Stomach (tissue), 8 donors: ENCODE measurements at regions not wholly inside any gene's neighbourhood (a gene's known extent, or its start where the extent isn't known, plus 50 kb on each side); places are given as distances from the start of the nearest gene placed in this dataset.
"Not testable (repeated sequence)": the region's sequence is repeated elsewhere in the genome, so short reads cannot be mapped to it uniquely, and the experiment has no call there.

Experiments used
- DNase-seq, 2 donors: peaks; one replicate each; pipeline versions ENCODE4 v3.0.0 to v3.0.0-alpha.2; 2013 to 2019
- H3K27ac ChIP-seq, 5 donors: fragments of 200-600 bp in 4 of 5; sonication (generic) in 4 of 5; one replicate each; pipeline ENCODE4 v1.5.1; 2013 to 2019; ENCODE audit warnings: mild to moderate bottlenecking in 1 of 5, moderate library complexity in 1 of 5
- H3K27me3 ChIP-seq, 3 donors: fragments of 200-600 bp; sonication (generic); one replicate each; pipeline ENCODE4 v1.5.1; 2017 to 2019; ENCODE audit warnings: mixed run types in 1 of 3
- H3K36me3 ChIP-seq, 4 donors: fragments of 200-600 bp; sonication (generic); 1 replicate in 3 of 4; 2 replicates in 1 of 4; pipeline ENCODE4 v1.5.1; 2016 to 2019
- H3K4me1 ChIP-seq, 4 donors: fragments of 200-600 bp; sonication (generic); one replicate each; pipeline ENCODE4 v1.5.1; 2016 to 2019
- H3K4me3 ChIP-seq, 4 donors: fragments of 200-600 bp; sonication (generic) in 3 of 4; one replicate each; pipeline ENCODE4 v1.5.1; 2016 to 2019; ENCODE audit warnings: mild to moderate bottlenecking in 1 of 4
- H3K9me3 ChIP-seq, 4 donors: fragments of 200-600 bp; sonication (generic); one replicate each; pipeline ENCODE4 v1.5.1; 2016 to 2019
- CTCF ChIP-seq, 7 experiments: fragments of 450-650 bp in 4 of 7; fragments of 200-600 bp in 3 of 7; sonication (generic) in 3 of 7; IDR thresholded peaks; one replicate each; pipeline ENCODE4 v1.5.1; 2016 to 2019; ENCODE audit warnings: antibody characterized with exemption in 7 of 7, control low read depth in 2 of 7, mild to moderate bottlenecking in 1 of 7
- EP300 ChIP-seq: sonication (generic); formaldehyde crosslinking; IDR thresholded peaks from one replicate; pipeline ENCODE4 v1.6.1; 2017; ENCODE audit warnings: antibody characterized with exemption
- POLR2A ChIP-seq, 4 donors: fragments of 450-650 bp; IDR thresholded peaks; one replicate each; pipeline ENCODE4 v1.6.1; 2016; ENCODE audit warnings: antibody characterized with exemption in 4 of 4, control low read depth in 2 of 4, mild to moderate bottlenecking in 1 of 4, moderate library complexity in 1 of 4
- POLR2AphosphoS5 ChIP-seq, 3 donors: sonication (generic); formaldehyde crosslinking; IDR thresholded peaks; one replicate each; pipeline ENCODE4 v1.6.1; 2016; ENCODE audit warnings: antibody characterized with exemption in 3 of 3
- WGBS, 5 donors: extraction: QIAGEN DNeasy Blood & Tissue Kit in 3 of 5; methylation state at CpG; one replicate each; pipeline versions ENCODE4 v1.1.5 to v1.1.7; 2013 to 2018; 5-methylcytosine and 5-hydroxymethylcytosine counted together
- intact Hi-C: fragments of 100-400 bp; cut with DNase I; formaldehyde crosslinking; loops from one replicate; pipeline ENCODE4 v1.15.1; 2023; ENCODE audit warnings: low total_unique reads
- donor health status: healthy with polysubstance abuse.
- donor health status: Bipolar disorder and iron deficiency.
- donor health status: healthy.

- H3K27ac ChIP-seq: no peak overlapping the region
- no peak for DNase-seq
- H3K4me1 ChIP-seq: no peaks in the 10 kb centered on the region
- H3K4me3 ChIP-seq: no peak overlapping the region
- no peaks in the 10 kb centered on the region for H3K36me3 ChIP-seq
- intact Hi-C loops: no loop called here
- 50 to 80% (median 58%) methylated on average over 1 of the region's 1 CpG for WGBS, 5 donors
- H3K27me3 ChIP-seq: no peaks in the 10 kb centered on the region
- TF ChIP-seq CTCF (IDR thresholded peaks at IDR 0.05) (no peak), POLR2AphosphoS5 (IDR thresholded peaks at IDR 0.05) (no peak), POLR2A (IDR thresholded peaks at IDR 0.05) (no peak), EP300 (no peak)
- H3K9me3 ChIP-seq: peaks cover 0 to 6% (median 3%) of the 10 kb centered on the region in 4 donors
Measured at GRCh38 chrX:42195506-42195905, 272.2 kb upstream of the CASK start.

GRCh38 chrX:42189576-42189975, 266.2 kb upstream of the CASK start:
- Histone ChIP-seq H3K9me3 (peaks cover 0 to 6% (median 3%) of the 10 kb centered on the region in 4 donors), H3K4me1 (no peaks in the 10 kb centered on the region), H3K27me3 (no peaks in the 10 kb centered on the region), H3K36me3 (no peaks in the 10 kb centered on the region), H3K4me3 (no peak overlapping the region), H3K27ac (no peak overlapping the region)
- no peak for TF ChIP-seq CTCF (IDR thresholded peaks at IDR 0.05)
- no peak for TF ChIP-seq POLR2A (IDR thresholded peaks at IDR 0.05)
- TF ChIP-seq EP300: no peak
- TF ChIP-seq POLR2AphosphoS5 (IDR thresholded peaks at IDR 0.05): no peak
- intact Hi-C loops: no loop called here
- WGBS, 5 donors: 62 to 81% (median 65%) methylated on average over 4 of the region's 4 CpGs
- DNase-seq: no peak

GRCh38 chrX:42188730-42189129, 265.4 kb upstream of the CASK start:
- peaks cover 0 to 6% (median 3%) of the 10 kb centered on the region in 4 donors for H3K9me3 ChIP-seq
- no peaks in the 10 kb centered on the region for H3K27me3 ChIP-seq
- 70 to 87% (median 77%) methylated on average over 5 of the region's 5 CpGs for WGBS, 5 donors
- H3K4me1 ChIP-seq: no peaks in the 10 kb centered on the region
- H3K36me3 ChIP-seq: no peaks in the 10 kb centered on the region
- H3K27ac ChIP-seq: no peak overlapping the region
- DNase-seq: no peak
- intact Hi-C loops: no loop called here
- H3K4me3 ChIP-seq: no peak overlapping the region
- TF ChIP-seq CTCF (IDR thresholded peaks at IDR 0.05) (no peak), EP300 (no peak), POLR2A (IDR thresholded peaks at IDR 0.05) (no peak), POLR2AphosphoS5 (IDR thresholded peaks at IDR 0.05) (no peak)

- Histone ChIP-seq H3K4me3 (no peak overlapping the region), H3K9me3 (no peaks in the 10 kb centered on the region), H3K27ac (no peak overlapping the region), H3K36me3 (no peaks in the 10 kb centered on the region), H3K4me1 (no peaks in the 10 kb centered on the region), H3K27me3 (peaks cover 0 to 9% (median 0%) of the 10 kb centered on the region in 3 donors)
- WGBS, 5 donors: 51 to 90% (median 65%) methylated on average over 2 to 6 of the region's 6 CpGs
- TF ChIP-seq POLR2A (IDR thresholded peaks at IDR 0.05): no peak
- no peak for TF ChIP-seq POLR2AphosphoS5 (IDR thresholded peaks at IDR 0.05)
- no peak for DNase-seq
- intact Hi-C loops: no loop called here
Measured at GRCh38 chrX:42176789-42177188, 253.4 kb upstream of the CASK start.

GRCh38 chrX:42175843-42176242, 252.5 kb upstream of the CASK start:
- WGBS, 5 donors: 84 to 100% (median 91%) methylated on average over 2 of the region's 2 CpGs
- intact Hi-C loops: no loop called here
- peaks cover 0 to 9% (median 0%) of the 10 kb centered on the region in 3 donors for H3K27me3 ChIP-seq
- H3K9me3 ChIP-seq: no peaks in the 10 kb centered on the region
- H3K4me1 ChIP-seq: no peaks in the 10 kb centered on the region
- no peak for TF ChIP-seq POLR2A (IDR thresholded peaks at IDR 0.05)
- no peak for TF ChIP-seq EP300
- no peak for TF ChIP-seq POLR2AphosphoS5 (IDR thresholded peaks at IDR 0.05)
- no peak for TF ChIP-seq CTCF (IDR thresholded peaks at IDR 0.05)
- H3K4me3 ChIP-seq: no peak overlapping the region
- H3K36me3 ChIP-seq: no peaks in the 10 kb centered on the region
- DNase-seq: no peak
- no peak overlapping the region for H3K27ac ChIP-seq

GRCh38 chrX:42157923-42158322, 234.6 kb upstream of the CASK start:
- not testable (repeated sequence) for H3K27me3 ChIP-seq
- 74 to 97% (median 84%) methylated on average over 2 of the region's 2 CpGs for WGBS, 5 donors

More at GRCh38 chrX:42157923-42158322, 234.6 kb upstream of the CASK start:
- H3K4me3 ChIP-seq, DNase-seq, H3K36me3 ChIP-seq, intact Hi-C loops, H3K4me1 ChIP-seq, H3K27ac ChIP-seq: not testable (repeated sequence)
- H3K9me3 ChIP-seq: peaks cover 0 to 32% (median 14%) of the 10 kb centered on the region in 4 donors
